Spleen (tissue), 7 donors: ENCODE measurements at regions not wholly inside any gene's neighbourhood (a gene's known extent, or its start where the extent isn't known, plus 50 kb on each side); places are given as distances from the start of the nearest gene placed in this dataset.

Source experiments
- POLR2A ChIP-seq, 3 donors: fragments of 450-650 bp; IDR thresholded peaks; one replicate each; pipeline ENCODE4 v1.5.1; 2017; ENCODE audit warnings: antibody characterized with exemption in 3 of 3, mild to moderate bottlenecking in 1 of 3
- TF ChIP-seq, protein P1 (sequence below), 11 experiments: fragments of 200-600 bp in 7 of 11; fragments of 450-650 bp in 4 of 11; sonication (generic) in 4 of 11; IDR thresholded peaks in 8 of 11; conservative IDR thresholded peaks in 3 of 11; 1 replicate in 7 of 11; 2 replicates in 4 of 11; pipeline versions ENCODE4 v1.4.0 to v1.8.0; 2016 to 2021; ENCODE audit warnings: antibody characterized with exemption in 11 of 11, inconsistent platforms in 4 of 11, mild to moderate bottlenecking in 1 of 11
- donor health status: DM: no; HTN: no; CAD: no; lungs with moderate emphysema.
- donor health status: DM: no; HTN: no; CAD: no.
- donor health status: DM: no; HTN: no; CAD: no.

- TF ChIP-seq, protein P1, sequence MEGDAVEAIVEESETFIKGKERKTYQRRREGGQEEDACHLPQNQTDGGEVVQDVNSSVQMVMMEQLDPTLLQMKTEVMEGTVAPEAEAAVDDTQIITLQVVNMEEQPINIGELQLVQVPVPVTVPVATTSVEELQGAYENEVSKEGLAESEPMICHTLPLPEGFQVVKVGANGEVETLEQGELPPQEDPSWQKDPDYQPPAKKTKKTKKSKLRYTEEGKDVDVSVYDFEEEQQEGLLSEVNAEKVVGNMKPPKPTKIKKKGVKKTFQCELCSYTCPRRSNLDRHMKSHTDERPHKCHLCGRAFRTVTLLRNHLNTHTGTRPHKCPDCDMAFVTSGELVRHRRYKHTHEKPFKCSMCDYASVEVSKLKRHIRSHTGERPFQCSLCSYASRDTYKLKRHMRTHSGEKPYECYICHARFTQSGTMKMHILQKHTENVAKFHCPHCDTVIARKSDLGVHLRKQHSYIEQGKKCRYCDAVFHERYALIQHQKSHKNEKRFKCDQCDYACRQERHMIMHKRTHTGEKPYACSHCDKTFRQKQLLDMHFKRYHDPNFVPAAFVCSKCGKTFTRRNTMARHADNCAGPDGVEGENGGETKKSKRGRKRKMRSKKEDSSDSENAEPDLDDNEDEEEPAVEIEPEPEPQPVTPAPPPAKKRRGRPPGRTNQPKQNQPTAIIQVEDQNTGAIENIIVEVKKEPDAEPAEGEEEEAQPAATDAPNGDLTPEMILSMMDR (IDR thresholded peaks at IDR 0.05 in 8 of 11, conservative IDR thresholded peaks at IDR 0.05 in 3 of 11), result no peak
- no peak for TF ChIP-seq POLR2A (IDR thresholded peaks at IDR 0.05)
Measured at GRCh38 chr9:102206432-102206831, 468.0 kb upstream of the GRIN3A start.
